ENCODE measurements at regions not wholly inside any gene's neighbourhood (a gene's known extent, or its start where the extent isn't known, plus 50 kb on each side); places are given as distances from the start of the nearest gene placed in this dataset.

DNA sequence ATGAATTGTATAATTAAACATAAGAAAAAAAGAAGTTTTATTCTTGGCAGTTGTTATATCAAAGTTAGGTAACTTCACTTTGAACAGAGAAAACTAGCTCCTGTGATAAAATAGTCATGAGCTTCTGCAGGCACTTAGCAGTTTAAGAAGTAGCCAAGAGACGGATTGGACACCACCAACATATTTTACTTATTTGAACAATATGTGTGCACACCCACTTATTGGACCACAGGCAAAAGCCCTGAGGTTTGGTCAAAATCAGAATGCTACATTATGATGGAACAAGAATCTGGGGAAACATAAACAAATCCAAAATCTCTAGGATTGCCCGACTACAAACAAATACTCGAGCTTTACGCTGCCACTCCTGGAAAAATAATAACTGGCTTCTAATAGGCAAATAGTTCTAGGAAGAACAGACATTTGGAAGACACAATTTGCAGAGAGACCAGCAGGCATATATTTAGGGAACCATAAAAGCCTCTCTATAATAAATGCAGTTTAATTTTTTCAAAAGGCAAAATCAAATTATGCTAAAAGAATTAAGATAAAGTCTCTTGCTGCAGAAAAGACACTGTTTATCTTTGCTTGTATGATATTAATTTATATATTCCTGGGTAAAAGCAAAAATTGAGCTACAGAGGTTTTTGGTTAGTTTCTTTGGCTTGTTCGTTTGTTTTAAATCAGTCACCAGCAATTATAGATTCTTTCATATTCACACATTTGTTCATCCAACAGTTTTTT lies 117.9 kb downstream of the CDC42EP3 start (continued):
- TF ChIP-seq, protein P1, sequence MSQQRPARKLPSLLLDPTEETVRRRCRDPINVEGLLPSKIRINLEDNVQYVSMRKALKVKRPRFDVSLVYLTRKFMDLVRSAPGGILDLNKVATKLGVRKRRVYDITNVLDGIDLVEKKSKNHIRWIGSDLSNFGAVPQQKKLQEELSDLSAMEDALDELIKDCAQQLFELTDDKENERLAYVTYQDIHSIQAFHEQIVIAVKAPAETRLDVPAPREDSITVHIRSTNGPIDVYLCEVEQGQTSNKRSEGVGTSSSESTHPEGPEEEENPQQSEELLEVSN (IDR thresholded peaks at IDR 0.05; ENCODE audit: borderline replicate concordance, low read depth), result no peak
- TF ChIP-seq CBX8 (IDR thresholded peaks at IDR 0.05) (no peak), TP53 (CRISPR knock-in tag; IDR thresholded peaks at IDR 0.05) (no peak)

DNA sequence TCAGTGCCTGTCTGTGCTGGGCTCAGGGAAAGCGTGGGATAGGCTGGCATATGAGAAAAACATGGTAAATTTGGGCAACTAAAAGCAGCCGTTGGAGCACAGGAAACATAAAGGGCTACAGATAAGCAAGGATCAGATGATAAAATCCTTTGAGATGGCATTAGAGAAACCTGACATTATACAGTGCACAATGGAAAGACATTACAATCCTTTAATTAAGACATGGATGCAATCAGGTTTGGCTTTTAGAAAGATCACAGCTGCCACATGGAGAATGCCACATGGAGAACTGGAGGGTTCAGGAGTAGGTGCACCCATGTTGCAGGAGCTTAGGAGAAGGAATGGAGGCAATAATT lies 117.3 kb downstream of the CDC42EP3 start:
- H3K4me3 ChIP-seq, result no peak overlapping the region
- H3K4me2 ChIP-seq, result no peak overlapping the region
- no peak for ATAC-seq
- H3K9me3 ChIP-seq, result no peaks in the 10 kb centered on the region
- WGBS (ENCODE audit: missing lambda C conversion rate), result 52% methylated on average over 2 of the region's 2 CpGs
- no peak for DNase-seq (ENCODE audit: low read depth in 1 of 2, low spot score in 1 of 2)
- ChIA-PET CTCF (no interaction called here), POLR2A (no interaction called here)
- no peak overlapping the region for H3K27ac ChIP-seq
- TF ChIP-seq NPAS2 (CRISPR knock-in tag; IDR thresholded peaks at IDR 0.05; ENCODE audit: borderline replicate concordance), result no peak
- no peak for TF ChIP-seq TFCP2L1 (CRISPR knock-in tag; IDR thresholded peaks at IDR 0.05)
- TF ChIP-seq, protein P2, sequence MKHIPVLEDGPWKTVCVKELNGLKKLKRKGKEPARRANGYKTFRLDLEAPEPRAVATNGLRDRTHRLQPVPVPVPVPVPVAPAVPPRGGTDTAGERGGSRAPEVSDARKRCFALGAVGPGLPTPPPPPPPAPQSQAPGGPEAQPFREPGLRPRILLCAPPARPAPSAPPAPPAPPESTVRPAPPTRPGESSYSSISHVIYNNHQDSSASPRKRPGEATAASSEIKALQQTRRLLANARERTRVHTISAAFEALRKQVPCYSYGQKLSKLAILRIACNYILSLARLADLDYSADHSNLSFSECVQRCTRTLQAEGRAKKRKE (CRISPR knock-in tag; IDR thresholded peaks at IDR 0.05; ENCODE audit: low read depth), result no peak
- no peak for TF ChIP-seq EP300 (IDR thresholded peaks at IDR 0.05)
- H3K4me1 ChIP-seq, result no peaks in the 10 kb centered on the region
- no peak for FAIRE-seq

DNA sequence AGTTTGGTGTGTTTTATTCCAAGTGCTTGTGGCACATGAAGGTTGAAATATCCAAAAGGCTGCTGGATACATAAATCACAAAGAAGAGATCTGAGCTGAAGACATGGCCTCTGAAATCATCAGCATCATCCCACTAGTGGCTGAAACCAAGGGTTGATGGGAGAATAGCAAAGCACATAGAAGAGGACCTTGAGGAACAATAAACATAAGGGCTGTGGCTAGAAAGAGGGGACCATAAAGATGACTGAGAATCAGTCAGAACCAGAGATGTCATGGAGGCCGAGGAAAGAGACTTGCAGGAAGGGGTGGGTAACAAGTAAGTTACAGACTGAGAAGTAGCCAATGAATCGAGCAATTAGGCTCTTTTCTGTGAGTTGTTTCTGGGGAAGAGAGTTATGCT lies 116.8 kb downstream of the CDC42EP3 start:
- FAIRE-seq (no peak), DNase-seq (ENCODE audit: low read depth in 1 of 2, low spot score in 1 of 2) (no peak), ATAC-seq (no peak)
- Histone ChIP-seq H3K9me3 (no peaks in the 10 kb centered on the region), H3K4me3 (no peak overlapping the region), H3K4me1 (no peaks in the 10 kb centered on the region), H3K4me2 (no peak overlapping the region), H3K27ac (no peak overlapping the region)
- POLR2A ChIA-PET, result no interaction called here
- 44% methylated on average over 2 of the region's 2 CpGs for whole genome bisulfite sequencing (ENCODE audit: missing lambda C conversion rate)
- CTCF ChIA-PET, result no interaction called here
- TF ChIP-seq POLR2AphosphoS2 (conservative IDR thresholded peaks at IDR 0.05; ENCODE audit: low read length) (no peak), CBX2 (IDR thresholded peaks at IDR 0.05; ENCODE audit: borderline replicate concordance, low read depth) (no peak), ESRRA (IDR thresholded peaks at IDR 0.05; ENCODE audit: borderline replicate concordance, low read length) (no peak), RFX5 (IDR thresholded peaks at IDR 0.05) (no peak), HOXA7 (CRISPR knock-in tag; IDR thresholded peaks at IDR 0.05) (no peak), MYC (IDR thresholded peaks at IDR 0.05; ENCODE audit: borderline replicate concordance, low read length) (no peak), FOXS1 (CRISPR knock-in tag; IDR thresholded peaks at IDR 0.05) (no peak), MAFK (IDR thresholded peaks at IDR 0.05; ENCODE audit: partially characterized antibody) (no peak), RAD21 (conservative IDR thresholded peaks at IDR 0.05 in 1 of 2, IDR thresholded peaks at IDR 0.05 in 1 of 2) (no peak)
- TF ChIP-seq, protein P3, sequence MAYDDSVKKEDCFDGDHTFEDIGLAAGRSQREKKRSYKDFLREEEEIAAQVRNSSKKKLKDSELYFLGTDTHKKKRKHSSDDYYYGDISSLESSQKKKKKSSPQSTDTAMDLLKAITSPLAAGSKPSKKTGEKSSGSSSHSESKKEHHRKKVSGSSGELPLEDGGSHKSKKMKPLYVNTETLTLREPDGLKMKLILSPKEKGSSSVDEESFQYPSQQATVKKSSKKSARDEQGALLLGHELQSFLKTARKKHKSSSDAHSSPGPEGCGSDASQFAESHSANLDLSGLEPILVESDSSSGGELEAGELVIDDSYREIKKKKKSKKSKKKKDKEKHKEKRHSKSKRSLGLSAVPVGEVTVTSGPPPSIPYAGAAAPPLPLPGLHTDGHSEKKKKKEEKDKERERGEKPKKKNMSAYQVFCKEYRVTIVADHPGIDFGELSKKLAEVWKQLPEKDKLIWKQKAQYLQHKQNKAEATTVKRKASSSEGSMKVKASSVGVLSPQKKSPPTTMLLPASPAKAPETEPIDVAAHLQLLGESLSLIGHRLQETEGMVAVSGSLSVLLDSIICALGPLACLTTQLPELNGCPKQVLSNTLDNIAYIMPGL (CRISPR knock-in tag; IDR thresholded peaks at IDR 0.05; ENCODE audit: borderline replicate concordance), result no peak

DNA sequence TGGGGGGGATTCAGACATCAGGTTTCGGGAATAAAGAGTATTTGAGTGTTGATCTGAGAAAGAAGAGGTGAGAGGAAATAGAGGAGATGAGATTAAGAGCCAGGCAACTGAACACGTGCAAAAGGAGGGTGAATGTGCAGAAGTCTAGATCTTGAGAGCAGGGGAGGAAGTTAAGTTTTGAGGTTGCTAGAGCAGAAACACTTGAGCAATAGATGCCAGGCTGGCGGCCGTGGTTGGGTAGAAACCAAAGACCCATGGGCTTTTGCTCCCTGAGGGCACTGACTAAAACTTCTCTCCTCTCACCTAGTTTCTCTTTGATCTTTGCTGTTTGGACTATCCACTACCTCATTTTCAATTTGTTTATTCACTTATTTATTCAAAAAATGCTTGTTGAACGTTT lies 116.0 kb downstream of the CDC42EP3 start:
- H3K4me3 ChIP-seq, result no peak overlapping the region
- no peak overlapping the region for H3K4me2 ChIP-seq
- ChIA-PET CTCF (no interaction called here), POLR2A (no interaction called here)
- no peaks in the 10 kb centered on the region for H3K9me3 ChIP-seq
- no peak for DNase-seq (ENCODE audit: low read depth in 1 of 2, low spot score in 1 of 2)
- FAIRE-seq, result no peak
- TF ChIP-seq POLR2AphosphoS2 (conservative IDR thresholded peaks at IDR 0.05; ENCODE audit: low read length) (no peak), PHF8 (IDR thresholded peaks at IDR 0.05; ENCODE audit: borderline replicate concordance, low read depth) (no peak), GATA3 (IDR thresholded peaks at IDR 0.05; ENCODE audit: borderline replicate concordance) (no peak), CHD2 (IDR thresholded peaks at IDR 0.05; ENCODE audit: low read length, partially characterized antibody) (no peak), MAFK (IDR thresholded peaks at IDR 0.05; ENCODE audit: partially characterized antibody) (no peak), CBX2 (IDR thresholded peaks at IDR 0.05; ENCODE audit: borderline replicate concordance, low read depth) (no peak), HOXB5 (CRISPR knock-in tag; IDR thresholded peaks at IDR 0.05) (no peak), ZFP36 (IDR thresholded peaks at IDR 0.05; ENCODE audit: borderline replicate concordance, partially characterized antibody) (no peak), NFE2L2 (conservative IDR thresholded peaks at IDR 0.05; ENCODE audit: low read length) (no peak)
- no peak for ATAC-seq
- no peaks in the 10 kb centered on the region for H3K4me1 ChIP-seq
- 56% methylated on average over 5 of the region's 5 CpGs for WGBS (ENCODE audit: missing lambda C conversion rate)
- H3K27ac ChIP-seq, result no peak overlapping the region

All from A549 (cell line).